ENCODE measurements at regions not wholly inside any gene's neighbourhood (a gene's known extent, or its start where the extent isn't known, plus 50 kb on each side); places are given as distances from the start of the nearest gene placed in this dataset.
A peak's percentile ranks its signal among the peaks of the same experiment; 100 is the strongest.
"Not testable (repeated sequence)": the region's sequence is repeated elsewhere in the genome, so short reads cannot be mapped to it uniquely, and the experiment has no call there.

DNA sequence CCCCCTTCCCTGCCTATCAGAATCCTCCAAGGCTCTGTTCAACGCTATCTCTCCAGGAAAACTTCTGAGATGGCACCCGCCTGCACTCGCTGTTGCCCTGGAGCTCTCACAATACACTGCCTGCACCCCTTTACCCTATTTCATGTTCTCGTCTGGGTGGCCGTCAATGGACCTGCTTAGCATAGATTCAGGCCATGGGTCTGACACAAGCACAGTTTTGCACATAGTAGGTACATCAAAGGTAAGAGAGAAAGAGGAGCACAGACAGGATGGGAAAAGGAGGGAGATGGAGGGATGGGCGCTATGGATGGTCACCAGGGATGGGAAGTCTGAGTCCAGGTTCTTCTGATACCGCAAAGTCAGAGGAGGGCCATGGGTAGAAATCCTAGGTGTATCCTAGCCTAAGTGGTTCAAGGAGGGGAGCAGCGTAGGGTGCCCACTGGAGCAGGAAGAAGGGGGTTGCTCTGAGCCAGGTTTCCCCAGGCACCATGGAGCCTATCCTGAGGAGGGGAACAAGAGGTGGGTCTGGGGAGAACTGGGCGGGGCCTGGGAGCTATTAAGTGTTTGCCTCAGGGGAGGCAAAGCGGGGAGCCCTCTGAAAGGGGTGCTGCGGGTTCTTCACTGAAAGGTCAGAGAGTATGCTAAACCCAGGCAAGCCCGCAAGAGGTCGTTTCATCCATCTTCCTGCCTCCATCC, 89.3 kb downstream of the MRPL14 start:
- TF ChIP-seq, protein P1, sequence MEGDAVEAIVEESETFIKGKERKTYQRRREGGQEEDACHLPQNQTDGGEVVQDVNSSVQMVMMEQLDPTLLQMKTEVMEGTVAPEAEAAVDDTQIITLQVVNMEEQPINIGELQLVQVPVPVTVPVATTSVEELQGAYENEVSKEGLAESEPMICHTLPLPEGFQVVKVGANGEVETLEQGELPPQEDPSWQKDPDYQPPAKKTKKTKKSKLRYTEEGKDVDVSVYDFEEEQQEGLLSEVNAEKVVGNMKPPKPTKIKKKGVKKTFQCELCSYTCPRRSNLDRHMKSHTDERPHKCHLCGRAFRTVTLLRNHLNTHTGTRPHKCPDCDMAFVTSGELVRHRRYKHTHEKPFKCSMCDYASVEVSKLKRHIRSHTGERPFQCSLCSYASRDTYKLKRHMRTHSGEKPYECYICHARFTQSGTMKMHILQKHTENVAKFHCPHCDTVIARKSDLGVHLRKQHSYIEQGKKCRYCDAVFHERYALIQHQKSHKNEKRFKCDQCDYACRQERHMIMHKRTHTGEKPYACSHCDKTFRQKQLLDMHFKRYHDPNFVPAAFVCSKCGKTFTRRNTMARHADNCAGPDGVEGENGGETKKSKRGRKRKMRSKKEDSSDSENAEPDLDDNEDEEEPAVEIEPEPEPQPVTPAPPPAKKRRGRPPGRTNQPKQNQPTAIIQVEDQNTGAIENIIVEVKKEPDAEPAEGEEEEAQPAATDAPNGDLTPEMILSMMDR (IDR thresholded peaks at IDR 0.05) = no peak
- no peak for DNase-seq

DNA sequence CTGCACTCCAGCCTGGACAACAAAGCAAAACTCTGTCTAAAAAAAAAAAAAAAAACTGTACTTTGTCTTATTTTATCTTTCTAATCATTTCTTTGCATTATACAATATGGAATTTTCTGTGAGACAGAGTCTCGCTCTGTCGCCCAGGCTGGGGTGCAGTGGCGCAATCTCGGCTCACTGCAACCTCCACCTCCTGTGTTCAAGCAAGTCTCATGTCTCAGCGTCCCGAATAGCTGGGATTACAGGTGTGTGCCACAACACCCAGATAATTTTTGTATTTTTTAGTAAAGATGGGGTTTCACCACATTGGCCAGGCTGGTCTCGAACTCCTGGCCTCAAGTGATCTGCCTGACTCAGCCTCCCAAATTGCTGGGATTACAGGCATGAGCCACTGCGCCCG, 90.0 kb downstream of the MRPL14 start:
- peaks cover 12% of the 10 kb centered on the region for H3K4me1 ChIP-seq
- ATAC-seq; H3K36me3 ChIP-seq; DNase-seq; H3K27me3 ChIP-seq (ENCODE audit: low read depth); H3K9me3 ChIP-seq; H3K4me3 ChIP-seq; H3K27ac ChIP-seq; intact Hi-C loops (cut with DNase I): not testable (repeated sequence)

More for the DNA sequence above, 89.3 kb downstream of the MRPL14 start:
- Histone ChIP-seq H3K36me3 (no peaks in the 10 kb centered on the region), H3K27me3 (ENCODE audit: low read depth) (no peaks in the 10 kb centered on the region), H3K4me1 (peaks cover 12% of the 10 kb centered on the region), H3K9me3 (no peaks in the 10 kb centered on the region), H3K27ac (no peak overlapping the region), H3K4me3 (no peak overlapping the region)
- intact Hi-C loops (cut with DNase I) = no loop called here
- ATAC-seq = no peak

DNA sequence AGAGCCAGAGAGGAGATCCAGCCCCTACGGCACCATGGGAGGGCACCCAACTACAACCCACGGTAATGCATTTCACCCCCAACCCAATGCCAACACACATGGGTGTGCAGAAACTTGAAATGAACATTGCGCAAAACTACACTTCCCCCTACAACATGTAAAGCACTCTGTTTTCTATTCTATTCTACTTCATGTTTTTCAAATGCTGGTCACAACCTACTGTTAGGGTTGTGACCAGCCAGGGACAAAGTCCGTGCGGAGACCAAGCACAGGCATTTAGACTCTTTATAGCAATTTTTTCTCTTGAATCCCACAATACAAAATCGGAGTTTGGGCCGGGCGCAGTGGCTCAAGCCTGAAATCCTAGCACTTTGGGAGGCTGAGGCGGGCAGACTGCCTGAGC, 90.6 kb downstream of the MRPL14 start:
- DNase-seq (peak; percentile 31), ATAC-seq (peak; percentile 46 to 57)
- peaks cover 12% of the 10 kb centered on the region for H3K4me1 ChIP-seq
- H3K27ac ChIP-seq = no peak overlapping the region
- no peaks in the 10 kb centered on the region for H3K27me3 ChIP-seq (ENCODE audit: low read depth)
- TF ChIP-seq, protein P1 (IDR thresholded peaks at IDR 0.05) = no peak
- intact Hi-C loops (cut with DNase I) = no loop called here
- no peak overlapping the region for H3K4me3 ChIP-seq
- H3K9me3 ChIP-seq = no peaks in the 10 kb centered on the region
- H3K36me3 ChIP-seq = no peaks in the 10 kb centered on the region

DNA sequence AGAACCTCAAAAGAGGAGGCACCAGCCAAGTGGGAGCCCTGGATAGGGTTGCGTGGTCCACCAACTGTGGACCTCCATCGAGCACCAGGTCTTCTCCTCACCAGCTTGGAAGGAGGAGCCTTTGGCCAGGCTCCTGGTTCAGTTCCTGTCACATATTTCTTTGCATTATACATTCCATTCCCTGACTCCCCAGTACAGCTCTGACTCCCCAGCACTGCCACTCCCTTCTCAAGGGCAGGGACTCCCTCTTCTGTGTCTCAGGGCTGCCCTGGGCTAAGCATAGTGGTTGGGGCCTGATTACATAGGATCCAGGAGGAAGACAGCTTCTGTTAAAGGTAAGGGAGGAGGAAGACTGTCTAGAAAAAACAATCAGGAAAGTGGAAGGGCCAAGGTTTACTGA, 91.1 kb downstream of the MRPL14 start:
- H3K9me3 ChIP-seq = no peaks in the 10 kb centered on the region
- H3K4me3 ChIP-seq = no peak overlapping the region
- peak in 1 of 2 donors; percentile 14 for ATAC-seq
- intact Hi-C loops (cut with DNase I) = no loop called here
- no peak overlapping the region for H3K27ac ChIP-seq
- no peaks in the 10 kb centered on the region for H3K27me3 ChIP-seq (ENCODE audit: low read depth)
- DNase-seq = no peak
- no peaks in the 10 kb centered on the region for H3K36me3 ChIP-seq
- TF ChIP-seq, protein P1 (IDR thresholded peaks at IDR 0.05) = no peak
- peaks cover 12% of the 10 kb centered on the region for H3K4me1 ChIP-seq

DNA sequence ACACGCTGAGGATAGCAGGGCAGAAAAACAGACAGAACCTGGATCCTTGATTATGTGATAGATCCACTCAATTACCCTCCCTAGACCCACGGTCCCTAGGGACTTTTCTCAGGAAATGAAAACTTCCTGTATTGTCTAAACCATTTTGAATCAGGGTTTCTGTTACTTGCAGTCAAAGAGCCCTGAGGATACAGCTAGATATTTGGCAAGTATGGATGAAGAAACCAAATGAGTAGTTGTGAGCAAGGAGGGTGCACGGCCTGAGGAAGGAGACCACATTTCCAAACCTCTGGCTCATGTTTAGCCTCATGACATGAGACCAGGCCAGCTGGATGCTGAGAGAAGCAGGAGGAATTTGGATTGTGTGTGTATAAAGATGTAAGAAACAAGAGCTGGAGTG, 91.6 kb downstream of the MRPL14 start:
- ATAC-seq (no peak), DNase-seq (no peak)
- intact Hi-C loops (cut with DNase I) = no loop called here
- Histone ChIP-seq H3K36me3 (no peaks in the 10 kb centered on the region), H3K4me1 (peaks cover 12% of the 10 kb centered on the region), H3K9me3 (no peaks in the 10 kb centered on the region), H3K4me3 (no peak overlapping the region), H3K27ac (no peak overlapping the region), H3K27me3 (ENCODE audit: low read depth) (no peaks in the 10 kb centered on the region)
- TF ChIP-seq, protein P1 (IDR thresholded peaks at IDR 0.05) = no peak

DNA sequence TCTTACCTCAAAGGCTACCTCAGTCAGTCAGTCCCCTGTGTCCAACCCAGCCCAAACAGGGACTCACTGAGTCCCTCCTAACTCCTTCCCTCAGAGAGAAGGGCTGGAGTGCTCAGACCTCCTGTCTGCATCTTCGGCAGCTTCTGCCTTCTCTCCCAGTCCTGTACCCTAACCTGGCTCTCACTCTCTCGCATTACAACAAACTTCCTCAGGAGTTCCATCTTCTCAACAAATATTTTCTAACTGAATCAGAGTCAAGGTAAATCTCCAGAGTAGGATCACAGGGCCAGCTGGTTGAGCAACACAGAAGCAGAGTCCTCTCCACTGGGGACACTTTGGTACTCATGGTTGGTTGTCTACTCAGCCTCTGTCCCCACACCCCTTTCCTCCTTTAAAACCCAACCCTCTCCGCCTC, 92.3 kb downstream of the MRPL14 start:
- no peak overlapping the region for H3K27ac ChIP-seq
- H3K27me3 ChIP-seq (ENCODE audit: low read depth) = no peaks in the 10 kb centered on the region
- no peak overlapping the region for H3K4me3 ChIP-seq
- peaks cover 12% of the 10 kb centered on the region for H3K4me1 ChIP-seq
- H3K9me3 ChIP-seq = no peaks in the 10 kb centered on the region
- intact Hi-C loops (cut with DNase I) = no loop called here
- ATAC-seq (peak in 1 of 2 donors; percentile 12), DNase-seq (no peak)
- TF ChIP-seq, protein P1 (IDR thresholded peaks at IDR 0.05) = no peak
- H3K36me3 ChIP-seq = no peaks in the 10 kb centered on the region

All from lower lobe of right lung (tissue), 2 donors.